NCI-H345 (cell line): ENCODE measurements at regions not wholly inside any gene's neighbourhood (a gene's known extent, or its start where the extent isn't known, plus 50 kb on each side); places are given as distances from the start of the nearest gene placed in this dataset.

Source experiments
- DNase-seq: peaks from one replicate; lab custom pipeline; 2025; lab: John Stamatoyannopoulos, UW

DNA sequence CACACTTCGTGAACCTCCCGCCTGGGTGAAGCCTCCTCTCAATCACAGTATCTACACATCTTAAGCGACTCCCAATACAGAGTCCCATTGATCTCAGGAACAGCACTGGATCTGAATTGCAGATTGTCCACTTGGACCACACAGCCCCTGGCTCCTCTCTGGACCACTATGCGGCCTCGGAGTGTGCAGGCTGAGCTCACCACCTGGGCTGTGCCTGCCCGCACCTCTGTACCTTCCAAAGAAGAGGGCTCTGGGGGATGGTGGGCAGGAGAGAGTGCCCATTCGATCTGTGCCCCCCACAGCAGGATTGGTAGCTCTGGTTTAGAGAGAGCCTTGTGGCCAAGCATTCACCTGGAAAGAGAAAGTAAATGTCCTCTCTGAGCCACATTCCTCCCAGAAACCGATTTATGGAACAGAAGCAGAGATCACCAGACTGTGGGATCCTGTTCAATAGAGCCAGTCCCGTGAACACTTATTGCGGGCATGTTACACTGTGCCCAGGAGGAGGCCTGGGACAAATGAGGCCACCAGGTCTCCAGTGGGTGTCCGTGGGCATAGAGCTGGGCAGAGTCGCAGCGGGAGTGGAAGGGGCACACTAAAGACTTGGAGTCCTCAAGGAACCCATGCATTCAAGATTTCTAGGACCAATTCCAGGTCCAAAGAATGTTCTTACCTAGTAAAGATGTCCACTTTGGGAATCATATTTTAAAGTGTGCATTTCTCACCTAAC lies 141.6 kb upstream of the SOX1 start:
- no peak for DNase-seq

DNA sequence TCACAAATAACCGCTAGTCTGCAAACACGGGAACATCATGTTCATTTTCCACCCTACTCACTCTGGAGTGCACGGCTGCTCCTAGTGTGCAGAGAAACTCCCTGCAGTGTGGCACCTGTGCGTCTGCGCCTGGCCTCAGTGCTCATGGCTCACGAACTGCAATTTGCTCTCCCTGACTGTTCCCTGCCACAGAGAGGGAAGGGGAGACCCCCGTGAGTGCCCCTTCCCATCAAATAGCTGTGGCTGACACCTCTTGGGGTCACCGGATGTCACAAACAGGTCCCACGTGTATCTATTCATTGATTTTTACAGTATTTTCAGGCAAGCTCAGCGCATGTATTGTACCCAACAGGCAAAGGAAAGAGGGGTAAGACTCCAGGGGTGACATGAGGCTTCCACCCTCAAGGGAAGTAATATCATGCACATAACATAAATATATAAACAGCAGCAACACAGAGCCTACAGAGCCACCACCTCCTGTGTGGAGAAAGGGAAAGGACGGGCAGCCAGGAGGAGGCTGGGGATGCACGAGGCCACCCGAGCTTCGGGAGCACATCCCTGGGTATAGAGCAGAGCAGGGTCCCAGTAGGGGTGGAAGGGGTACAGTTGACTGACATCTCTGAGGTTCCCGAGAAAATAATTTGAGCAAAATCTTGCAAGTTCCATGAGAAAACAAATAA lies 140.3 kb upstream of the SOX1 start:
- peak; percentile 78 for DNase-seq

DNA sequence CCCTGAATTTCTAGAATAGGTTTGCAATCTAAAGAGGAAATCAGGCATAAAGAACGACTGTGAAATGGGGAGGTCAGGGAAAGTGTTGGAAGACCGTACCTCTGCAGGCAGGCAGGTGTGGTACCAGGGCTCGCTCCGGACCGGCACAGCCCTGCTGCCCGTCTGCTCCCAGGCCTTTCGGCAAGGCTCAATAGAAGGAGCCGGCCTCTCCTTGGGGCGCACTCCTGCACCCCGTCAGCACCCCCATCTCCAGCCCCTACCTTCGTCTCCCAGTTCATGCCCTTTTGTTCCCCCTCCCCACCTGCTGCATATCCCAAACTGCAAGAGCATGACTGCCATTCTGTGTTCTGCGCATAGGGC lies 139.8 kb upstream of the SOX1 start:
- no peak for DNase-seq

DNA sequence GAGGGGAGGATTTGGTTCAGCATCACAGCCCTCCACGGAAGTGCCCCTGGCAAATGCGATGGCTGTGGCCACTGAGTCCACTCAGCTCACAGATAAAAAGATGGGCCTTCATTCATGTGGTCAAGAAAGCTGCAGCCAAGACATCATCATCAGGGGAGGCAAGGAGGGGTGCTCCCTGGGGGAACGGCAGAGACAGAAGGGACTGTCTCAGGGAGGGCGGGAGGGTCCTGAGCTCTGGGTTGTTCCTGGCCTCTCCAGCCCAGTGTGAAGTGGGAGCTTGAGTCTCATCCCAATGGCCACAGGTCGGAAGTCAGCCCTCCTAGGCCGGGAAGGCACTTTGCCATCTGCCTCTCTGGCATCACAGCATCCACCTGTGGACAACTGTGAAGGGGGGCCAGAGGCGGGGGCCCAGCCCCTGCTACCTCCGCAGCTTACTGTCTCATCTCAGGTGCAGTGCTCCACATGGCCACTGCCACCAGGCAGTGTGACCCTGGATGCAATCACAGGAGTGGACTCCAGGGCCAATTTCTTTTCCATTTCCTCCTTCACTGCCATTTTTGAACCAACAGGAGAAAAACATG lies 137.8 kb upstream of the SOX1 start:
- DNase-seq = peak; percentile 19

DNA sequence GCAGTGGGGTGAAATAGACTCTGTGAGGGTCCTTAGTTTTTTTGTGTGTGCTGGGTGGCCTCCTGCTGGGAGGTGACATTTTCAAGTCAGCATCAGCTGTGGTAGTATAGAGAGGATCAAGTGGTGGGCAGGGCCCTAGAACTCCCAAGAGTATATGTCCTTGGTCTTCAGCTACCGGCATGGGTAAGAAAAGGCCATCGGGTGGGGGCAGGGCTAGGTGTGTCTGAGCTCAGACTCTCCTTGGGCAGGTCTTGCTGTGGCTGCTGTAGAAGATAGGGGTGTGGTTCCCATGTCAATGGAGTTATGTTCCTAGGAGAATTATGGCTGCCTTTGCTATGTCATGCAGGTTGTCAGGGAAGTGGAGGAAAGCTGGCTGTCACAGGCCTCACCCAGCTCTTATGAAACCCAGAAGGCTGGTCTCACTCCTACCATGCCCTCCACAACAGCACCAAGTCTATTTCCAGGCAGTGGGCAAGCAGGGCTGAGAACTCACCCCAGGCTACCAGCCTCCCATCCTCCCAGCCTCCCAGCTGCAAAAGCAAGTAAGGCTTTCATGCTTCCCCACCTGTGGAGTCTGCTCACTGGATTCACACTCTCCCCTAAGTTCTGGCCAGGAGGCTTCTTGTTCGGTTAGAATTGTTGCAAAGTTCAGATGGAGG lies 130.6 kb upstream of the SOX1 start:
- DNase-seq = no peak

DNA sequence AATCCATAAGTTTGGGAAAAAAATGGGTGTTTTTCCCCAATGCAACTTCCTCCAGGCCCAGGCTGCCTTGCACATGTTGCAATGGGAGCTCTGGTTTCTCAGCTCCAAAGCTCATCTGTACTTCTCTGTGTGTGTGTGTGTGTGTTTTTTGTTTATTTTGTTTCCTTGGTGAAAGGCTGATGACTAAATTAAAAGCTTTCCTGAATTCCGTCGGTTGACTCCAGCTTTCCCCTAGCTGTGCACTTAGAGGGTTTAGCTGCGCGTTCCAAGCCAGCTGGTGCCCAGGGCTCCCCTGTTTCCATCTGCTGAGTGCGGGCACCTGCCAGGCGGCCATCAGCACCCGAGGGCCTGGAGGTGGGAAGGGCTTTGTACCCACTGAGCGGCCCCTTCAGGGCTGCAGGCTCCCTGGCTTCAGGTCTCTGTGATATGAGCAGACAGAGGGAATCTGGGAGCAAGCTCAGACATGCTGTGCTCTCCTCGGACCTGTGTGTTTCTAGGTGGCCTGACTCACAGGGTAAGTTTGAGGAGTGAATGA lies 129.1 kb upstream of the SOX1 start:
- DNase-seq = peak; percentile 85

DNA sequence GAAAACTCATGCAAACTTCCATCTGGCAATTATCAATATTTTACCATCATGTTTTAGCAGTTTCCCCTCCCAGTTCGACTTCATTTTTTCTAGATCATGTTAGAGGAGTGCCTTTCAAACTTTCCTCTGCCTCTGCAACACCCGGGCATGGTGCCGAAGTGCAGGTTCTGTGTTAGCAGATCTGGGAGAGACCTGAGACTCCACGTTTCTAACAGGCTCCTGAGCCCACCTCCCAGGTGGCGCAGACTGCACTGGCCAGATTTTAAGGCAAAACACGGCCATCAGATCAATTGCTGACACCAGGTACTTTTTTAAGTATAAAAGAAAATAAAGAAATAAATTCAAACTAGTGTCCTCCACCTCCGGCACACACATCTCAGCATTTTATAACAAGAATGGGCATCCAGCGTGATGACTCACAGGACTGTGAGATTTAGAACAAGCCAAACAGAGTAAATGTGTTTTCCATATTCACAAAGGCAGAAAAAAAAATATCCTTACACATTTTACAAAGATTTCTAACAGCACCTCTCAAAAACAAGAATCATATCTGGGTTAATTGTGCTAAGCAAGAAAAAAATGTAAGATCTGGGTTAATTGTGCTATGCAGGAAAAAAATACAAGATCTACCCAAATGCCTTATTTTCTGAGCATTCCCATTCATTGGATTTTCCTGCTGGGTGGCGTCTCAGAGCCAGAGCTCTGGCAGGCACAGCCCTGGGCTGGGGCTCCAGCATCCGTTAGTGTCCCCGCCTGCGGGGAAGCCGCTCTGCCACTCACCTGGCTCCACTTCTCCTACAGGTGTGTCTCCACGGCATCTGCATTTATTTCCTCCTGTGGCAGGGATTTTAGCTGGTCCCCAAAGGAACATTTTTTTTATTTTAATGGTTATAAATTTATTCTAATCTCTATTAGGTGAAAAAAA lies 127.9 kb upstream of the SOX1 start:
- peak; percentile 58 for DNase-seq

DNA sequence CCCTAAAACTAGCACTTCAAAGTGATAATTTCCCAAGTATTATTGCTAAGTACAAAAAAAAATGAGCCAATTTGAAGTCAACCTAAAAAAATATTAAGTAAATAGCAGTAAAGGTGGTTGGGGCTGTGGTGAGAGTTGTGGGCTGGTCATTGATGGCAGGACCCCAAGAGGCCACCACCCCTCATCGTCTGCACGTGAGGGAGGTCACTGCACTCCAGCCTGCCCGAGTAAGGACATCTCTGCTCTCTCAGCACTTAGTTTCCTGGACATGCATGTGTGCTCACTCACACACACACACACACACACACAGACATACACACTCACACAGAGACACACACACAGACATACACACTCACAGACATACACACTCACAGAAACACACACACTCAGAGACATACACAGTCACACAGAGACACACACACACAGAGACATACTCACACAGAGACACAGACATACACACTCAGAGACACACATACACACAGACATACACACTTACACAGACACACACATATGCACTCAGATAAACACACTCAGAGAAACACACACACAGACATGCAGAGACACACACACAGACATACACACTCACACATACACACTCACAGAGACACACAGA lies 127.2 kb upstream of the SOX1 start:
- no peak for DNase-seq

DNA sequence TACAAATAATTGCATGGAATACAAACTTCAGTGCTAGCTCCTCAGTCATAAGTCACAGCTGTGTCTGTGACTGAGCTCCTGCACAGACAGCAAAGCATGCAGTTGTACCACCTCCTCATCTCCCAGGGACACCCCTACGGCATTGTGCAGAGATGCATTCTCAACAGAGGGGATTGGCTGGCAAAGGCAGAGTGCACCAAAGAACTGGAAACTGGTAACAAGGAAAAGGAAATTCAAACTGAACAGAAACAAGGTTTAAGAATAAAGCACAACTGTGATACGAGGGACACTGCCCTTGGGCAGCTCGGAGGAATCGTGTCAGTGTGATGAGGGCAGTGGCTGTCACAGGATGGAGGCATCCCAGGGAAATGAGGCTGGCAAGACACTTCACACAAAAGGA lies 126.1 kb upstream of the SOX1 start:
- no peak for DNase-seq

DNA sequence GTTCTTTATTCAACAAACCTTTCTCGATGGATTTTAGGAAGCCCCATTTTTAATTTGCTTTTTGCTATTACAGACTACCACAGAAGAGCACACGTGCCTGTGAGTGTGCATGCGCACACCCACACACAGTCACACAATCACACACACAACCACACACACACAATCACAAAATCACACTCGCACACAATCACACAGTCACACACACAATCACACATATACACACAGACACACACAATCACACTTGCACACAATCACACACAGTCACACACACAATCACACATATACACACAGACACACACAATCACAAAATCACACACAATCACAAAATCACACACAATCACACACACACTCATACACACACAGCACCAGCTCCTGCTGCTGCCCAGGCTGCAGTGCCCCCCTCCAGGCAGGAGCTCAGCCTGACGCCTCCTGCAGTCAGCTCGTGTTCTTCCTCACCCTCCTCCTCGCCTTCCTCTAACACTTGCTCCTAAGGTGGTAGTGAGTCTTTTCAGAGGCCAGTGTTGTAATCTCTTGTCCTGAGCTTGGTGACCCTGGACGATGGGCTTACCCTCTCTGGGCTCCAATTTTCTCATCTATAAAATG lies 125.0 kb upstream of the SOX1 start:
- no peak for DNase-seq

DNA sequence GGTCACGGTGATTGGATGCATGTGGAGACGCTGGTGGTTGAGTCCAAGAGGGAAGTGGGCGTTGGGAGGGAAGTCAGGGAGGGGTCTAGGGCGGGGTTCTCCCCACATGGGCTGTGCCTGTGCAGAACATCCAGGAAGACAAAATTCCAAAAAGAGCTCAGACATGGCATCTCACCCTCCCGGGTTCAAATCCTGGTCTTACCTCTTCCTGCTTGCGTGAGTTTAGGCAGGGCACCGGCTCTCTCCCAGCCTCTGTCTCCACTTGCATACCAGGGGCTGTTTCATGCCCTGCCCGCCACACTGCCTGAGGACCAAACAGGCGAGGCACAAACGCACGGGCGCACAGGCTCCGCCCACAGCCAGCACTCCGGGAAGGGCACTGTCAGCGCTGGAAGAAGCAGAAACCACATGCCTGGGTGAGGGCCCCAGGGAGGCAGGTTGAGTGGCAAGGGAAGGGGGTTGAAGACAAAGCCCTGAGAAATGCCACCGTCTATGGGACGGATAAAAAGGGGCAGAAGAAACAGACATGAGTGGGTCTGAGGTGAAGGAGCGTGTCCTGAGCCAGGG lies 123.6 kb upstream of the SOX1 start:
- peak; percentile 71 for DNase-seq

DNA sequence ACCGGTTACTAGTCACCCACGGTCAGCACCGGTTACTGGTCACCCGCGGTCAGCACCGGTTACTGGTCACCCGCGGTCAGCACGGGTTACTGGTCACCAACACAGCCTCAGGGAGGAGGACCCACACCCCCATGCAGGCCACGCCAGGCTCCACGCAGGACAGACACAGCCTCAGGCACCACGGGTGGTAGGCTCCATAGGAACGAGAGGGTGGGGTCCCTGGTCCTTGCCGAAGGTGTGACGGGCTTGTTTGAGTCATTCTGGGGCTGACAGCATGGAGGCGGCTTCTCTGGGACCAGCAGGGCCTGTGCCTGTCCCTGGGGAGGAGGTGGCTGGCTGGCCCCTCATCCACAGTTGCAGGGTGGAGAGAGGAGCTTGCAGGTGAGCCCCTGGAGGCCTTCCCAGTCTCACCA lies 122.8 kb upstream of the SOX1 start:
- peak; percentile 28 for DNase-seq

DNA sequence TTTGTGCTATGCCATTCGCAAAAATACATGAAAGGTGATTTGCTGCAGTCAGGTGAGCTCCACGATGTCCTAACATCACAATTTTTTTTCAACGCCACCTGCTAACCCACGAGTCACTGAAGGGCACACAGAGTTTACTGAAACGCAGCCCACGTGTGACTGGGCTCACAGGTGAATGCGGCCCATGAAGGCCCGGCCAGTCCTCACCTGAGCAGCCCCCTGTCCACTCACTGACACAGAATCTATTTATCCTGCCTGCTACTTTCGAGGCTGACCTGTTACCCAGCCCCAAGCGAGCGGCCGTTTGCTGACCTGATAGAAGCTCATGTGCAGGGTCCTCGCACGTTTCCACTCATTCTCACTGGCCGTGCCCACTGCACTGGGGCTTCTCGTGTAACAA lies 121.9 kb upstream of the SOX1 start:
- DNase-seq = no peak

DNA sequence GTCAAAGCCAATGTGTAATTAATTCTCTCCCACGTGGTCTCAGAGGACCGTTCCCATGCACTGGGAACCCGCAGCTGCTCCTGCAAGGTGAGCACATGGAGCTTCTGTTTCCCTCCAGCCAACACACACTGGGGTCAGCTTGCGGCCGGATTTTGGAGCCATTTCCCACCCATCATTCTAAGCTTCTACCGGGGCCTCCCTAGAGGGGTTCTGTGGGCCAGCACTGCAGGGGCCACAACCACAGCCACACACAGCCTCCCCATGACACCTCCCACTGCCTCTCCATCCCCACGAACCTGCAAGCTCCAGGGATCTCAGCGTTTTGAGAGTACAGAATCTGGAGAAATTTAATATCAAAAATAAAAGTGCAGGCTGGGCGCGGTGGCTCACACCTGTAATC lies 120.7 kb upstream of the SOX1 start:
- peak; percentile 38 for DNase-seq

DNA sequence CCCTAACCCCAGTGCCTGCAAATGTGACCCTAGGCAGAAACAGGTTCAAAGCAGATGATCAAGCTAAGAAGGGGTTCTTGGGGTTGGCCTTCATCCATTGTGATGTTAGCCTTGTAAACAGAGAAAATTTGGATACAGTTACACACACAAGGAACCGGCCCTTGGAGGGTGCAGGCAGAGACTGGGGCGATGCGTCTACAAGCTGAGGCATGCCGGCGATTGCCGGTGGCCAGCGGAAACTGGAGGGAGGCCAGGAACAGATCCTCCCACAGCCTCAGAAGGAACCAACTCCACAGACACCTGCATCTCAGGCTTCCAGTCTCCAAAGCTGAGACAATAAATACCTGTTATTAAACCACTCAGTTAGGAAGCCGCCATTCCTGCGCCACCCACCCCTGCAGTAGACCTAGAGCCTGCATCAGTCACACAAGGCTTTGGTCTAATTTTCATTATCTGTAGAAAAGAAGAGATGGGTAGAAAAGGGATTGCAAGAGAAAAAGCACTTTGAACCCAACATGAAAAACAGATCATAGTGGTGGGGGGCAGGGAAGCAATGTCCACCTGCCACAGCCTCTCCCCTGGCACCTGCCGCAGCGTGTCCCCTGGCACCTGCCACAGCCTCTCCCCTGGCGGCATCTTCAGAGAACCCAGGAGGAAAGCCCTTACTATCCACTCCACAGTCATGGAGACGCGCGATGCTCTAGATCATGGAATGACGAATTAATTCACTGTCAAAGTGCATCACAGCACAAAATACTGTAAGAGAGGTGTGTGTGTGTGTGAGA lies 119.7 kb upstream of the SOX1 start:
- DNase-seq = peak; percentile 80

DNA sequence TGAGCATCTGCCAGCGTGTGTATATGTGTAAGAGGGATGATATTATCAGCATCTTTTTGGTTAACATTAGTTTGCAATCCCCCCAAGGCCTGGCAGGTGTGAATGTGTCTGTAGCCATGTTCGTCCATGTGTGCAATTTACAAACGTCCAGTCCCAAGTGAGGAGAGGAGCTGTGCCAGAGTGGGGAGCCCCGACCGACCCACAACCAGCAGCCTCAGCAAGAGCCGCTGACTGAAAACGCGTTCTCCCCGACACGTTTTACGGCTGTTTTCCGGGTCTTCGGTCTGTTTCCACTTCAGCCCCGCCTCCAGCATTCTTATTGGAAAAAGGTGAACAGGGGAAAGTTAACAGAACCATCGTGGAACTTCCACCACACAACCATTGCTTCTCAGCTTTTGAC lies 119.1 kb upstream of the SOX1 start:
- DNase-seq = no peak

DNA sequence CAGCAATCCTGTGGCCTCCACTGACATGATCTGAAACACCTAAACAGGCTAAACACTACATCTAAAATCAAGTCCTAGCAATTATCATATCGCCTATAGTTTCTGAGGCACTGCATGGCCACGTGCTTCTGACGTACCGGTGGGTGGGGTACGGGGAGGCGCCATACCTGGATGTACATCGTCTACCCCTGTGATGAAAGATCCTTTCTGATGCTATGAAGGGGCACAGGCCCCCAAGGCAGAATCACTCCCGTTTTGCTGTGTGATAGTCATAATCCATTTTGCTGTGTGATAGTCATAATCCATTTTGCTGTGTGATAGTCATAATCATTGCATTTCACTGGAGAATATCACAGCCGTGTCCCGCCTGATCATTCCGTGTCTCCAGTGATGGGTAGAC lies 118.7 kb upstream of the SOX1 start:
- no peak for DNase-seq

DNA sequence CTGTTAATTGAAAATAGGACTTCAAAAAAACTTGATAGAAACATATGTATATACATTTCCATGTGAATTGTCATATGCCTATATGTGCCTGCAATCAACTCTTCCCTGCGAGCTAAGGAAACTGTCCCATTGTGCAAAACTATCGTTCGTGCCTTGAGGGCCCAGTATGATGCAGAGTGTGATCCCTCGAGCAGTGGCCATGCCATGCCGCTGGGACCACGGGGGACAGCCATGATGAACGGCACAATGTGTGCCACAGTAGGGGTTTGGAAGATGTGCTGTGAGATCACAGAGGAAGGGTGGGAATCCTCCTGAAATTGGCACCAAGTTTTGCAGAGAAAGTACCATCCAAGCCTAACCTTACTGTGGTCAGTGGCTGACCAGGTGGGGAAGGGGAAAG lies 118.1 kb upstream of the SOX1 start:
- DNase-seq = no peak

DNA sequence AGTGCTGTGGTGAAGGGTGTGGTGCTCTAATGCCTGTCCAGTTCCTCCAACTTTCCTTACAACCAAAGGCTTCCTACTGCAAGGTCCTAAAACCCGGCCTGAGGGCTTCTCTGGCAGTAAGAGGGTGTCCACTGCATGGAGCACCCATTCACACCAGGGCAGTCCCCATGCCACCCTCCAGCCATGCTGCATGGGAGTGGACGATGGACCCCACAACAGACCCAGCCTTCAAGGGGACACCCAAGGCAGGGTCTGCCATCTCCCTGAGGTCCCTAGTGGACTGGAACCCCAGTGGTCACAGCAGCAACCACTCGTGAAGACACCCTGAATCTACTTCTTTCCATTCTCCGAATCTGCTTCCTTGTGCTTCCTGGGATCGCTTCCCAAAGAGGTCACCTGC lies 117.6 kb upstream of the SOX1 start:
- DNase-seq = no peak

DNA sequence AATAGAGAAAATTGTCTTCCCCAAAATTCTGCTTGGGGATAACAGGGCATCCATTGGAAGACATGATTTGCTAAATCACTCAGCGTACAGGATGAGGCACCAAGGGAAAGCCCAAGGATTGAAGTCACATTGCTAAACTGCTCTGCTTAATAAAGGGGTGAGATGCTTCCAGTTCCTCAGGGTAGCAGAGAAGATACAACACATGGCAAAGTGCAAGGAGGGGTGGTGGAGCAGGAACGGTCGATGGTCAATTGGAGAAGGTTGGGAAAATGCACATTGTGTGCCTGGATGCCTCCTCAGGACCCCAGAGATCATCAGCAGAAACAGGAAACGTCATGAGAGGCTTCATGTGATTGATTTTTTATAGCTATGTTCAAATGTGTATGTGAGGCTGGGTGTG lies 116.3 kb upstream of the SOX1 start:
- no peak for DNase-seq
